H1 (cell line): ENCODE measurements at regions not wholly inside any gene's neighbourhood (a gene's known extent, or its start where the extent isn't known, plus 50 kb on each side); places are given as distances from the start of the nearest gene placed in this dataset.

Source experiments
- CTCF ChIA-PET: fragments of 300-600 bp; sonication (Branson Sonifier 250); formaldehyde crosslinking; loops from one replicate; lab custom pipeline; 2021; ENCODE audit not compliant: partially characterized antibody; lab: Charles Lee
- POLR2A ChIA-PET: fragments of 300-600 bp; sonication (Branson Sonifier 250); formaldehyde crosslinking; loops from one replicate; lab custom pipeline; 2021; ENCODE audit warnings: inconsistent platforms; ENCODE audit not compliant: partially characterized antibody; lab: Charles Lee
- DNase-seq, 2 experiments: peaks; one replicate each; pipeline versions ENCODE4 v3.0.0 to v3.0.0-alpha.2; 2010 to 2022; ENCODE audit warnings: low spot score in 2 of 2, low read depth in 1 of 2, mixed read lengths in 1 of 2
- FAIRE-seq: peaks from 2 replicates; lab custom pipeline; 2011; peaks lifted over from hg19 to GRCh38; lab: Jason Lieb, UNC
- H2AFZ ChIP-seq: 2 replicates; pipeline ENCODE4 v1.8.1; 2012; ENCODE audit warnings: low read length, inconsistent platforms
- H2AK5ac ChIP-seq: 2 replicates; pipeline ENCODE4 v1.6.1; 2013; ENCODE audit warnings: low read depth, low read length
- H2BK120ac ChIP-seq: replicated peaks from 2 replicates; pipeline ENCODE3; 2013; ENCODE audit warnings: low read depth, low read length, inconsistent platforms
- H2BK12ac ChIP-seq: 2 replicates; pipeline ENCODE4 v1.6.1; 2013; ENCODE audit warnings: low read depth, low read length
- H2BK15ac ChIP-seq: 2 replicates; pipeline ENCODE4 v1.6.1; 2013; ENCODE audit warnings: low read length
- H2BK20ac ChIP-seq: 2 replicates; pipeline ENCODE4 v1.6.1; 2013; ENCODE audit warnings: low read length
- H2BK5ac ChIP-seq: 2 replicates; pipeline ENCODE4 v1.6.1; 2013; ENCODE audit warnings: low read depth, low read length
- H3K14ac ChIP-seq: 2 replicates; pipeline ENCODE4 v1.6.1; 2013; ENCODE audit warnings: inconsistent platforms; ENCODE audit not compliant: insufficient read length
- H3K18ac ChIP-seq: 2 replicates; pipeline ENCODE4 v1.6.1; 2013; ENCODE audit warnings: low read length; ENCODE audit errors: extremely low read depth
- H3K23ac ChIP-seq: 2 replicates; pipeline ENCODE4 v1.6.1; 2013; ENCODE audit warnings: inconsistent platforms; ENCODE audit not compliant: insufficient read length
- H3K23me2 ChIP-seq: 2 replicates; pipeline ENCODE4 v1.6.1; 2013; ENCODE audit warnings: low read depth, low read length
- H3K27ac ChIP-seq: 2 replicates; pipeline ENCODE4 v1.6.1; 2011; ENCODE audit warnings: low read depth, low read length, inconsistent platforms
- H3K27me3 ChIP-seq, 4 experiments: replicated peaks in 1 of 4; 1 replicate in 1 of 4; 2 replicates in 3 of 4; pipeline versions ENCODE4 v1.6.1 to v1.8.1; 2011 to 2013; ENCODE audit warnings: low read length in 3 of 4, mild to moderate bottlenecking in 3 of 4, inconsistent platforms in 2 of 4, mixed read lengths in 2 of 4, moderate library complexity in 1 of 4; ENCODE audit not compliant: control insufficient read depth in 3 of 4, insufficient read depth in 3 of 4; ENCODE audit errors: extremely low read depth in 1 of 4
- H3K36me3 ChIP-seq, 4 experiments: 2 replicates each; pipeline versions ENCODE4 v1.6.1 to v1.8.1; 2011 to 2013; ENCODE audit warnings: mild to moderate bottlenecking in 4 of 4, low read length in 3 of 4, moderate library complexity in 2 of 4, control low read depth in 1 of 4, inconsistent platforms in 1 of 4; ENCODE audit not compliant: insufficient read depth in 4 of 4, control insufficient read depth in 2 of 4
- H3K4ac ChIP-seq: replicated peaks from 2 replicates; pipeline ENCODE3; 2013; ENCODE audit warnings: low read length, low read depth, mixed read lengths, inconsistent platforms; ENCODE audit not compliant: insufficient read length
- H3K4me1 ChIP-seq, 4 experiments: replicated peaks in 1 of 4; 1 replicate in 1 of 4; 2 replicates in 3 of 4; pipeline versions ENCODE4 v1.6.1 to v1.8.1; 2011 to 2013; ENCODE audit warnings: low read length in 3 of 4, inconsistent platforms in 2 of 4, mixed read lengths in 1 of 4; ENCODE audit not compliant: insufficient read depth in 4 of 4, control insufficient read depth in 3 of 4
- H3K4me2 ChIP-seq, 2 experiments: 2 replicates each; pipeline versions ENCODE4 v1.6.1 to v1.8.1; 2011 to 2013; ENCODE audit warnings: low read depth in 2 of 2, low read length in 2 of 2, control low read depth in 1 of 2, inconsistent platforms in 1 of 2, mild to moderate bottlenecking in 1 of 2; ENCODE audit not compliant: insufficient read depth in 1 of 2
- H3K4me3 ChIP-seq, 4 experiments: fragments of 200-600, 300-600 bp in 1 of 4; sonication (generic), shearing (Covaris generic), sonication (Bioruptor Twin) in 1 of 4; 2 replicates each; pipeline versions ENCODE4 v1.5.1 to v1.8.1; 2011 to 2016; ENCODE audit warnings: low read length in 4 of 4, low read depth in 3 of 4, control low read depth in 2 of 4, inconsistent platforms in 2 of 4, mild to moderate bottlenecking in 2 of 4, mixed read lengths in 1 of 4, moderate library complexity in 1 of 4; ENCODE audit not compliant: insufficient read depth in 2 of 4; ENCODE audit errors: extremely low read depth in 1 of 4
- H3K56ac ChIP-seq: replicated peaks from 2 replicates; pipeline ENCODE3; 2013; ENCODE audit warnings: low read depth, mild to moderate bottlenecking, mixed read lengths, low read length, inconsistent platforms; ENCODE audit not compliant: insufficient read length
- H3K79me1 ChIP-seq: 2 replicates; pipeline ENCODE4 v1.6.1; 2013; ENCODE audit warnings: low read depth, low read length, control low read depth
- H3K79me2 ChIP-seq, 2 experiments: 2 replicates each; pipeline versions ENCODE4 v1.6.1 to v1.8.1; 2012 to 2013; ENCODE audit warnings: low read length in 2 of 2, mild to moderate bottlenecking in 2 of 2, inconsistent platforms in 1 of 2; ENCODE audit not compliant: insufficient read depth in 2 of 2, control insufficient read depth in 1 of 2
- H3K9ac ChIP-seq, 4 experiments: replicated peaks in 1 of 4; 1 replicate in 1 of 4; 2 replicates in 3 of 4; pipeline versions ENCODE4 v1.6.1 to v1.8.1; 2011 to 2013; ENCODE audit warnings: low read depth in 3 of 4, low read length in 3 of 4, control low read depth in 2 of 4, mild to moderate bottlenecking in 2 of 4, moderate library complexity in 2 of 4, inconsistent platforms in 1 of 4; ENCODE audit errors: extremely low read depth in 1 of 4
- H3K9me3 ChIP-seq, 2 experiments: 2 replicates each; pipeline versions ENCODE4 v1.6.1 to v1.8.1; 2012 to 2013; ENCODE audit warnings: mild to moderate bottlenecking in 2 of 2, moderate library complexity in 2 of 2, control low read depth in 1 of 2, inconsistent platforms in 1 of 2, low read depth in 1 of 2, low read length in 1 of 2, mixed read lengths in 1 of 2; ENCODE audit not compliant: insufficient read depth in 2 of 2
- H4K20me1 ChIP-seq, 2 experiments: replicated peaks in 1 of 2; 2 replicates each; pipeline versions ENCODE3 to v1.8.1; 2011 to 2013; ENCODE audit warnings: inconsistent platforms in 2 of 2, low read length in 2 of 2, mild to moderate bottlenecking in 1 of 2; ENCODE audit not compliant: insufficient read depth in 2 of 2, control insufficient read depth in 1 of 2
- H4K5ac ChIP-seq: 2 replicates; pipeline ENCODE4 v1.6.1; 2013; ENCODE audit warnings: low read length, low read depth, mixed read lengths, inconsistent platforms; ENCODE audit not compliant: insufficient read length
- H4K8ac ChIP-seq: 2 replicates; pipeline ENCODE4 v1.8.0; 2013; ENCODE audit warnings: mild to moderate bottlenecking, moderate library complexity, low read length, inconsistent platforms; ENCODE audit not compliant: insufficient read depth; ENCODE audit errors: extremely low read depth
- H4K91ac ChIP-seq: replicated peaks from 2 replicates; pipeline ENCODE3; 2013; ENCODE audit warnings: low read length, mixed read lengths, inconsistent platforms; ENCODE audit not compliant: insufficient read length
- CEBPB ChIP-seq: IDR thresholded peaks from 2 replicates; pipeline ENCODE4 v1.6.1; 2012; ENCODE audit warnings: low read depth, low read length
- CTCF ChIP-seq, 3 experiments: IDR thresholded peaks; 1 replicate in 2 of 3; 2 replicates in 1 of 3; pipeline versions ENCODE4 v1.5.1 to v1.6.1; 2011; ENCODE audit warnings: low read length in 3 of 3, mild to moderate bottlenecking in 3 of 3, inconsistent platforms in 2 of 3, low read depth in 1 of 3, moderate library complexity in 1 of 3; ENCODE audit not compliant: insufficient read depth in 1 of 3; ENCODE audit errors: control extremely low read depth in 1 of 3
- RBBP5 ChIP-seq: IDR thresholded peaks from 2 replicates; pipeline ENCODE4 v1.7.1; 2012; ENCODE audit warnings: low read depth, mild to moderate bottlenecking, inconsistent platforms, low read length, moderate library complexity, borderline replicate concordance
- SP4 ChIP-seq: IDR thresholded peaks from 2 replicates; pipeline ENCODE4 v1.6.1; 2012; ENCODE audit warnings: low read length, inconsistent platforms
- TEAD4 ChIP-seq: IDR thresholded peaks from 2 replicates; pipeline ENCODE4 v1.6.1; 2012; ENCODE audit warnings: low read depth, low read length, inconsistent platforms, mixed read lengths
- WGBS, 2 experiments: shearing (Covaris generic) in 1 of 2; methylation state at CpG; one replicate each; pipeline versions ENCODE4 v1.1.6 to v1.1.7; 2013 to 2015; ENCODE audit warnings: low lambda C conversion rate in 2 of 2, mixed read lengths in 2 of 2, inconsistent platforms in 1 of 2, low coverage in 1 of 2, missing lambda C conversion rate in 1 of 2; ENCODE audit not compliant: insufficient replicate concordance in 2 of 2, insufficient coverage in 1 of 2, insufficient read length in 1 of 2; ENCODE audit errors: extremely low coverage in 1 of 2, missing lambda C conversion rate in 1 of 2; 5-methylcytosine and 5-hydroxymethylcytosine counted together

- Histone ChIP-seq H2BK20ac (no peak overlapping the region), H3K4me2 (peak overlapping the region; percentile 8 to 47; a peak in 2 of 4 replicates)
- CTCF ChIA-PET, result interaction anchor here (0.7 to 6.5 kb wide), 12 partner anchors 8 to 49 kb away, joined by 3 to 62 read pairs (median 4); no protein-coding TSS in a partner anchor
Measured at GRCh38 chr6:90442366-90442765, 144.5 kb downstream of the MAP3K7 start.

More at GRCh38 chr6:90442366-90442765, 144.5 kb downstream of the MAP3K7 start:
- peak overlapping the region; percentile 50; the same call in 1 of the 2 replicates for H2BK12ac ChIP-seq
- no peak overlapping the region for H2AK5ac ChIP-seq
- H3K27me3 ChIP-seq, result no peaks in the 10 kb centered on the region; a peak in 1 of 7 replicates
- no peak overlapping the region for H4K91ac ChIP-seq
- no peak overlapping the region for H4K8ac ChIP-seq
- H3K23ac ChIP-seq, result no peak overlapping the region
- H3K79me1 ChIP-seq, result no peaks in the 10 kb centered on the region
- WGBS, 2 experiments, result 50% methylated on average over 1 of the region's 1 CpG; no CpG with 5 or more reads in 1 of the 2 experiments
- H3K36me3 ChIP-seq, result no peaks in the 10 kb centered on the region
- no peaks in the 10 kb centered on the region for H3K79me2 ChIP-seq
- H2BK15ac ChIP-seq, result peak overlapping the region; percentile 36; the same call in 1 of the 2 replicates
- no peak overlapping the region for H2BK120ac ChIP-seq
- no peaks in the 10 kb centered on the region for H3K9me3 ChIP-seq
- no peak overlapping the region for H3K9ac ChIP-seq
- no peak overlapping the region for H4K5ac ChIP-seq
- peaks cover 0 to 21% (median 8%) of the 10 kb centered on the region in 4 experiments; a peak in 4 of 7 replicates for H3K4me1 ChIP-seq
- H3K18ac ChIP-seq, result no peak overlapping the region
- H3K14ac ChIP-seq, result no peak overlapping the region
- FAIRE-seq (no peak), DNase-seq (no peak)
- H3K4ac ChIP-seq, result no peak overlapping the region
- H3K27ac ChIP-seq, result no peak overlapping the region
- no peaks in the 10 kb centered on the region; the same call in 1 of the 2 replicates for H3K23me2 ChIP-seq
- TF ChIP-seq CEBPB (peak; percentile 94), SP4 (no peak), RBBP5 (no peak), TEAD4 (peak; percentile 34; the same call in 1 of the 2 replicates), CTCF (IDR thresholded peaks at IDR 0.05; ENCODE audit: control extremely low read depth in 1 of 3, insufficient read depth in 1 of 3, low read depth in 1 of 3, low read length in 3 of 3) (no peak)
- no peak overlapping the region for H2BK5ac ChIP-seq
- no peak overlapping the region for H3K4me3 ChIP-seq
- no peak overlapping the region for H2AFZ ChIP-seq
- H4K20me1 ChIP-seq, result no peaks in the 10 kb centered on the region
- POLR2A ChIA-PET, result no interaction called here
- no peak overlapping the region for H3K56ac ChIP-seq
